GM12865 (cell line): ENCODE measurements at regions not wholly inside any gene's neighbourhood (a gene's known extent, or its start where the extent isn't known, plus 50 kb on each side); places are given as distances from the start of the nearest gene placed in this dataset.

Experiments used
- DNase-seq: peaks from one replicate; pipeline ENCODE4 v3.0.0; 2010; ENCODE audit warnings: low read depth
- H3K4me3 ChIP-seq: 2 replicates; pipeline ENCODE4 v1.5.1; 2011; ENCODE audit warnings: mild to moderate bottlenecking, low read depth, low read length, control low read depth
- CTCF ChIP-seq: IDR thresholded peaks from 2 replicates; pipeline ENCODE4 v1.5.1; 2011; ENCODE audit warnings: low read length, control low read depth, low read depth, inconsistent platforms; ENCODE audit not compliant: insufficient read depth; ENCODE audit errors: missing control alignments

- no peak for DNase-seq
- no peak overlapping the region for H3K4me3 ChIP-seq
- no peak for TF ChIP-seq CTCF
Measured at GRCh38 chrX:10039821-10040793, 72.9 kb downstream of the CLDN34 start.

GRCh38 chrX:10040961-10041360 is 73.8 kb downstream of the CLDN34 start:
- DNase-seq, result no peak
- TF ChIP-seq CTCF, result no peak
- H3K4me3 ChIP-seq, result no peak overlapping the region

DNA sequence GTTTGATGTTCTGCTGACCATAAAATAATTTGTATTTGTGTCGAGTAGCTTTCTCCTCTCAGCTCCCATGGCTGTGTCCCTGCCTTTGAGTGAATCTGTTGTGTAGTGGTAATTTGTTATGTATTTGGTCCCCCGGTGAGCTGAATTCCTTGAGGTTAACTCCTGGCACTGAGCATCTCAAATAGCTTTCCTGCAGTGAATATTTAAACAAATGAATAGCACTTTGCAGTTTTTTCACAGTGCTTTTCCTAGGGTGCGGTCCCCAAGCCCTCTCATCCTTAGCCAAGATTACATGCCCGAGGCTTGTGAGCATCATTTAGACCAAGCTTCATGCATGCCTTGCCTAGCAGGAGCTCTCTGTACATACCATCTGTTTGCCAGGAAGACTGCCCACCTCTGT is 74.2 kb downstream of the CLDN34 start:
- no peak for TF ChIP-seq CTCF
- no peak for DNase-seq
- no peak overlapping the region for H3K4me3 ChIP-seq

DNA sequence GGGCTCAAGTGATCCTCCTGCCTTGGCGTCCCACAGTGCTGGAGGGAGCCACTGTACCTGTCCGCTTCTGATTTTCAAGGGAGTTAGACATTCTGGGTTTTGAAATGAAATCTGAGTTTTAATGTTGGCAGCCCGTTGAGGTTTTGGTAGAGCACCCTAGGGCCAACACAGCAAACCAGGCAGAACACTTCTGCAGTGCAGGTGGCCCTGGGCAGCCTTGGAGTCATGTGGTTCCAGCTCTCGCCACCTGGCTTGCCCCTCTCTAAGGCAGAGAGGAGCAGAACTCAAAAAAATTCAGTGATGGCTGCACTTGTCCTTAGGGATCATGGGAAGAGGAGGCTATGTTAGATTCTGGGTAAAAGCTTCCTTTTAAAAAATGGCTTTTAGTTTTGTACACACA is 74.9 kb downstream of the CLDN34 start:
- H3K4me3 ChIP-seq, result no peak overlapping the region
- DNase-seq, result no peak
- no peak for TF ChIP-seq CTCF

DNA sequence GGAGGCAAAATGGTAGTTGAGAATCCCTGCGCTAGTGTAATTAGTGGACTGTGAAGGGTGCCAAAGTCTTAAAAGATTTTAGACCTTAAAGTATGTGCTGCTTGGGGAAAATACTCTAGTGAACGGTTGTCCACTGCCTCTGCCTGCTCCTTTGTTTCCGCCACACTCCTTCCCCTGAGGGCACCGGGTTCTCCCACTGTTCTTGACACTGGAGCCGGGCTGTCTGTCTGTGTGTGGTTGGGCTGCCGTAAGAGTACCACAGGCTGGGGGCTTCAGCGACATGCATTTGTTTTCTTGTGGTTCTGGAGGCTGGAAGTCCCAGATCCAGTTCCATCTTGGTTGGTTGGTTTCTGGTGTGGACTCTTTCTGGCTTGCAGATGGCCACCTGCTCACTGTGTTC is 76.2 kb downstream of the CLDN34 start:
- H3K4me3 ChIP-seq, result no peak overlapping the region
- TF ChIP-seq CTCF, result no peak
- DNase-seq, result no peak

DNA sequence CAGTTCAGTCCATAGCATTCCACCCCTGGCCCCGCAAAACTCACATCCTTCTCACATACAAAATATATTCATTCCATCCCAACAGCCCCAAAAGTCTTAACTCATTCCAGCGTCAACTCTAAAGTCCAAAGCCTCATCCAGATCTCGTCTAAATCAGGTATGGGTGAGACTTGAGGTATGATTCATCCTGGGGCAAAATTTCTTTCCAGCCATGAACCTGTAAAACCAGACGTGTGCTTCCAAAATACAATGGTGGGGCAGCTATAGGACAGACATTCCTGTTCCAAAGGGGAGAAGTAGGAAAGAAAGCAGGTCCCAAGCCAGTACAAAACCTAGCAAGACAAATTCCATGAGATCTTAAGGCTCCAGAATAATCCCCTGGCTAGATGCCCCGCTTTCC is 76.9 kb downstream of the CLDN34 start:
- TF ChIP-seq CTCF, result no peak
- no peak for DNase-seq

More for the DNA sequence above, 76.9 kb downstream of the CLDN34 start:
- no peak overlapping the region for H3K4me3 ChIP-seq
